NT2/D1 (cell line): ENCODE measurements at regions not wholly inside any gene's neighbourhood (a gene's known extent, or its start where the extent isn't known, plus 50 kb on each side); places are given as distances from the start of the nearest gene placed in this dataset.

Experiments used
- DNase-seq: peaks from one replicate; pipeline ENCODE4 v3.0.0-alpha.2; 2011; ENCODE audit warnings: low read depth, low spot score
- H3K27me3 ChIP-seq: 2 replicates; pipeline ENCODE4 v1.6.0; 2011; ENCODE audit warnings: mild to moderate bottlenecking; ENCODE audit not compliant: insufficient read length, insufficient read depth
- H3K36me3 ChIP-seq: 2 replicates; pipeline ENCODE4 v1.6.1; 2011; ENCODE audit warnings: mild to moderate bottlenecking, low read length, mixed read lengths; ENCODE audit not compliant: insufficient read depth, insufficient read length
- H3K4me1 ChIP-seq: 2 replicates; pipeline ENCODE4 v1.5.1; 2011; ENCODE audit not compliant: insufficient read depth, insufficient read length
- H3K4me3 ChIP-seq: 2 replicates; pipeline ENCODE4 v1.5.1; 2011; ENCODE audit warnings: low read depth; ENCODE audit not compliant: insufficient read length
- H3K9ac ChIP-seq: 2 replicates; pipeline ENCODE4 v1.6.0; 2011; ENCODE audit warnings: low read depth; ENCODE audit not compliant: insufficient read length
- H3K9me3 ChIP-seq: 2 replicates; pipeline ENCODE4 v1.5.1; 2011; ENCODE audit warnings: mild to moderate bottlenecking, low read length; ENCODE audit not compliant: insufficient read depth
- SUZ12 ChIP-seq: IDR thresholded peaks from 2 replicates; pipeline ENCODE4 v1.6.1; 2011; ENCODE audit not compliant: insufficient read length, insufficient read depth; ENCODE audit errors: extremely low read depth
- YY1 ChIP-seq: IDR thresholded peaks from 2 replicates; pipeline ENCODE4 v1.6.1; 2011; ENCODE audit not compliant: insufficient read length, insufficient read depth
- ZNF274 ChIP-seq: IDR thresholded peaks from 2 replicates; pipeline ENCODE4 v1.6.1; 2011; ENCODE audit warnings: mild to moderate bottlenecking, low read depth, low read length

DNA sequence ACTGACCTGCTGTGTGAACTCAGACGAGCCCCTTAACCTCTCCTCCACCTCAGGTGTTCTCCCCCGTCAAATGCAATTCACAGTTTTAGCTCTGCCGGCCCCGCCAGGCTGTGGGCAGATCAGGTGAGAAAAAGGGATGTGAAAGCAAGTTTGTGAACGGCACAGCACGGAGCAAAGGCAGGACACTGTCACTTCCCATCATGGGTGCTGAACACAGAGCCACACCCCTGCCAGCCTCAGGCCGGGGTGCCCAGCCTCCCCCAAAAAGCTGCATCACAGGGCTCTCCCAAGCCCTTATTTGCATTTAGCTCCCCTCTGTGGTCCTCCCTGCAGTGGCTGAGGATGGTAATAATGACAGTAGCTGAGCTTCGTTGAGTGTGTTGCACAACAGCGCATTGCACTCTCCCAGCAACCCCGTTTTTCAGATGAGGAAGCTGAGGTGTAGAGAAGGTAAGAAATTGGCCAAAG lies 88.8 kb upstream of the TNRC6C start:
- Histone ChIP-seq H3K4me3 (no peak overlapping the region), H3K9me3 (no peaks in the 10 kb centered on the region), H3K36me3 (no peaks in the 10 kb centered on the region), H3K27me3 (no peaks in the 10 kb centered on the region), H3K9ac (no peak overlapping the region), H3K4me1 (peaks cover 29% of the 10 kb centered on the region)
- no peak for DNase-seq
- TF ChIP-seq YY1 (no peak), SUZ12 (no peak), ZNF274 (no peak)

- Histone ChIP-seq H3K4me1 (peaks cover 21% of the 10 kb centered on the region), H3K27me3 (no peaks in the 10 kb centered on the region), H3K4me3 (no peak overlapping the region), H3K36me3 (no peaks in the 10 kb centered on the region), H3K9ac (no peak overlapping the region), H3K9me3 (peaks cover 19% of the 10 kb centered on the region)
- DNase-seq, result no peak
- no peak for TF ChIP-seq ZNF274
- TF ChIP-seq YY1, result no peak
- no peak for TF ChIP-seq SUZ12
Observed at GRCh38 chr17:77872199-77872598, 86.3 kb upstream of the TNRC6C start.

DNA sequence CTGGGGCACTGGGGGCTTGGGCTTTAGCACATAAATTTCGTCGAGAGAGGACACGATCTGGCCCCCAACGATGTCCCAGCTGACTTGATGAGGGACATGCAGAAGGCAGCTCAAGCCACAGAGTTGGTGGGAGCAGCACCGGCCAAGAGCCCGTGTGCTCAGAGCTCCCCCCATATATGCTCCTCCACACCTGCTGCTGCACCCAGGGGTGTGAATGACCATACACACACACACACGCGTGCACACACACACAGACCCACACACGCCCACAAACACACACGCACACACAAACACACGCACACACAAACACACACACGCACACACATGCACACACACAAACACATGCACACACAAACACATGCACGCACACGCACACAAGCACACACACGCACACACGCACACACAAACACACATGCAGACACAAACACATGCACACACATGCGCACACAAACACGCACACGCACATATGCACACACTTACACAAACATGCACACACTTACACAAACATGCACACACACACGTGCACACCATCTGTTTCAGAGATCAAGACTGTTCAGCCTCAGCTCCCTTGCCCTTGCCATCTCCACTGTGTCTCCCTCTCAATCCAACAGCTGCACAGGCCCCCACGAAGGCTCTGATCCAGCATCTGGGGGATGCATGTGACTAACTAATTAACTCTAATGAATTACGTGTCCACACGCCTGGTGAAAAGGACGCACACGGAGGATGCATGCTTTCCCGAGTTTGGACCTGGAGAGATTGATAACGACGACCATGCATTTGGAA lies 85.6 kb upstream of the TNRC6C start:
- Histone ChIP-seq H3K4me1 (peaks cover 17% of the 10 kb centered on the region), H3K4me3 (no peak overlapping the region), H3K9ac (no peak overlapping the region), H3K36me3 (no peaks in the 10 kb centered on the region), H3K9me3 (peaks cover 19% of the 10 kb centered on the region), H3K27me3 (no peaks in the 10 kb centered on the region)
- DNase-seq, result no peak
- TF ChIP-seq ZNF274, result no peak
- no peak for TF ChIP-seq YY1
- TF ChIP-seq SUZ12, result no peak

- peaks cover 12% of the 10 kb centered on the region for H3K4me1 ChIP-seq
- TF ChIP-seq SUZ12 (no peak), ZNF274 (no peak), YY1 (no peak)
- no peak for DNase-seq
- H3K27me3 ChIP-seq, result no peaks in the 10 kb centered on the region
- no peak overlapping the region for H3K9ac ChIP-seq
- H3K9me3 ChIP-seq, result peaks cover 19% of the 10 kb centered on the region
- no peak overlapping the region for H3K4me3 ChIP-seq
- no peaks in the 10 kb centered on the region for H3K36me3 ChIP-seq
Observed at GRCh38 chr17:77873500-77874302, 84.8 kb upstream of the TNRC6C start.

- TF ChIP-seq ZNF274 (no peak), YY1 (no peak)
- DNase-seq, result no peak
- Histone ChIP-seq H3K4me1 (peaks cover 5% of the 10 kb centered on the region), H3K9ac (no peak overlapping the region), H3K36me3 (no peaks in the 10 kb centered on the region), H3K4me3 (no peak overlapping the region), H3K9me3 (peaks cover 19% of the 10 kb centered on the region), H3K27me3 (no peaks in the 10 kb centered on the region)
Observed at GRCh38 chr17:77874303-77875050, 84.0 kb upstream of the TNRC6C start.

DNA sequence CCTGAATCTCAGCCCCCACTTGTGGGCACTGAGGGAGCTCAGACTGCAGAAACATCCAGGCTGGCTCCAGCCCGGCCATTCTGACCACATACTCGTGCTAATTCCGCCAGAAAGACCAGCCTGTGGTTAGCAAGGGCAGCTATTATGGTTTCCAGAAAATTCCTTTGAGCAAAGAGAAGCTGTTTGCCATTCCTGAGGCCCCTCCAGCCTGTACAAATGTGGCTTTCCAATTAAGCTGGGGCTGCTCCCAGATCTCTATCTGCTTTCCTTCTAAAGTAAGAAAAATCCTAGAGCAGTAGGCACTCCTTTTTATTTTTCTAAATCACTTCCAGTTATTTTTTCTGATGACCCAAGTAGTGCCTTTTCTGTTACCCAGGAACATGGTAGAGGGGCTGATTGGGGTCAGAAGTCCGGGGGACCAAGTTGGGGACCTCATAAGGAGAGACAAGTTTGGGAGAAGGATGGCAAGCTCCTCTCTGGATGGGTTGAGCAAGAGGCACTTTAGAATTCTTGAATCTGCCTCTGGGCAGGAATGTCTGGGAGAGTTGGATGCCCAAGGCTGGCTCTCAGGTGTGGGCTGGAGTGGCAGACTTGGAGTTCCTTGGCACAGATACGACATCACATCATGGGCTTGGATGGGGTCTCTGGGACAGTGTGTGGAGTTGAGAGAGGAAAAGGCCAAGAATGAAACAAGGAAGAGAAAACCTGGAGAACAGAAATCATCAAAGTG lies 83.3 kb upstream of the TNRC6C start:
- no peak overlapping the region for H3K9ac ChIP-seq
- TF ChIP-seq ZNF274 (no peak), SUZ12 (no peak), YY1 (no peak)
- no peaks in the 10 kb centered on the region for H3K4me1 ChIP-seq
- no peak overlapping the region for H3K4me3 ChIP-seq
- no peaks in the 10 kb centered on the region for H3K36me3 ChIP-seq
- DNase-seq, result no peak
- H3K9me3 ChIP-seq, result peaks cover 19% of the 10 kb centered on the region
- no peaks in the 10 kb centered on the region for H3K27me3 ChIP-seq
